Activated CD8-positive, alpha-beta memory T cell treated with anti-CD3 and anti-CD28 coated beads, Interleukin-2, amount 50 U/mL, for 1 hour (primary cell): ENCODE measurements at regions not wholly inside any gene's neighbourhood (a gene's known extent, or its start where the extent isn't known, plus 50 kb on each side); places are given as distances from the start of the nearest gene placed in this dataset.
"Not testable (repeated sequence)": the region's sequence is repeated elsewhere in the genome, so short reads cannot be mapped to it uniquely, and the experiment has no call there.

Experiments used
- DNase-seq: peaks from one replicate; pipeline ENCODE4 v3.0.0-alpha.2; 2020; ENCODE audit errors: extremely low read depth

DNA sequence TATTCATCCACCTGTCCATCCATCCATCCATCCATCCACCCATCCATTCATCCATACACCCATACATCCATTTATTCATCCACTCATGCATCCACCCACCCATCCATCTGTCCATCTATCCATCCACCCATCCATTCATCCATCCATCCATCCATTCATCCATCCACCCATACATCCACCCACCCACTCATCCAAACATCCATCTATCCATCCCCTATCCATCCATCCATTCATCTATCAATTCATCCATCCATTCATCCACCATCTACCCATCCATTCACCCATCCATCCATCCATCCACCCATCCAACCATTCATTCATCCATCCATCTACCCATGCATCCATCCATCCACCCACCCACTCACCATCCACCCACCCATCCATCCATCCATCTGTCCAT, 142.6 kb upstream of the SFSWAP start:
- DNase-seq = no peak

- no peak for DNase-seq
These were observed 140.3 kb upstream of the SFSWAP start for GRCh38 chr12:131570596-131570995.

DNA sequence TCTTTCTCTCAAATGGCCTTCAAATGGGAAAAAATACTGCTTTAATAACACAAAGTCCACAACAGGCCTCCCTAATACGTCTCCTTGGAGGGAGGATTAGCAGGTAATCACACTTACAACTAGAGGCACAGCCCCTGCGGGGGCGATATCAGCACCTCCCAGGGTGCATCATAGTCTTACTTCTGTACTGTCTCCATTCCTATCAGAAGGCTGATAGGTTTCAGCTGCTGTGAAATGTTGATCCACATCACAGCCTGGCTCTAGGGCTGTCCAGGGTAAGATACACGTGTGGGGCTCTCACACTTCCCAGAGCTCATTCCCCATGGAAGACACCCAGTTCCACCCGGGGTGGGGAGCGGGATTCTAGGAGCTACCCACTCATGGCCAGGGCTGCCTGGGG, 139.1 kb upstream of the SFSWAP start:
- DNase-seq = no peak

DNA sequence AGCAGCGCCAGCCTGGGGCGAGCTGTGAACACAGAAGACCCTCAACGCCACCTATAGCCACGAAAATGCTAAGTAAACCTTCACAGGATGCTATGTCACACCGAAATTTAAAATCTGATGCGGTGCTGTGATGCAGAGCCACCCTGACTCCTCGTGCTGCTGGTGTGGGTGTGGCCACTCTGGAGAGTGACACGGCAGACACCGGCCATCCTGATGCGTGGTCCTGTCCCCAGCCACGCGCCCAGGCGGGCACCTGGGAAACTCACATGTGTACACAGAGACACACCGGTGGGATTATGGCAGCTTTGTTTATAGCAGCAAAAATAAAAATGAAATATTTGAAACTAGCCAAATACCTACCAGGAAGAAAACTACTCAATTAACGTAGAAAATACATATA, 138.3 kb upstream of the SFSWAP start:
- no peak for DNase-seq

- DNase-seq = no peak
These were observed 137.1 kb upstream of the SFSWAP start for GRCh38 chr12:131573631-131574394.

DNA sequence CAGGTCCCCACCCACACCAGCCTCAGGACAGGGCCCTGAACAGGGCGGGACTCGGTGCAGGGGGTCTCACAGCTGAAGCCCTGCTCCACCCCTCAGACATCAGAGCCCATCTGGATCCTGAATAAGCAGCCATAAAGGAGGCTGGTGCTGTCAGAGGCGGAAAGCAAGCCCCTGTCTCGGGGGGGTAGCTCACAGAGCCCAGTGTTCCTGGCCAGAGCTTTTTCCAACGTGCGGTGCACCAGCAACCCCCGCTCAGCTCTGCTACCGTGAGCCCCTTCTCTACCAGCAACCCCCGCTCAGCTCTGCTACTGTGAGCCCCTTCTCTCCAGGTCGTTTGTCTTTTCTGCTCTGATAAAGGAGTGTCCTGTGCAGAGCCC, 136.5 kb upstream of the SFSWAP start:
- DNase-seq = no peak

GRCh38 chr12:131575371-131575770, 135.5 kb upstream of the SFSWAP start:
- no peak for DNase-seq

GRCh38 chr12:131576734-131577133, 134.2 kb upstream of the SFSWAP start:
- not testable (repeated sequence) for DNase-seq

GRCh38 chr12:131577766-131578165, 133.1 kb upstream of the SFSWAP start:
- DNase-seq = no peak

GRCh38 chr12:131578828-131579470, 131.9 kb upstream of the SFSWAP start:
- DNase-seq = no peak

- no peak for DNase-seq
These were observed 127.7 kb upstream of the SFSWAP start for GRCh38 chr12:131583090-131583712.

- no peak for DNase-seq
These were observed 124.6 kb upstream of the SFSWAP start for GRCh38 chr12:131586269-131586668.

DNA sequence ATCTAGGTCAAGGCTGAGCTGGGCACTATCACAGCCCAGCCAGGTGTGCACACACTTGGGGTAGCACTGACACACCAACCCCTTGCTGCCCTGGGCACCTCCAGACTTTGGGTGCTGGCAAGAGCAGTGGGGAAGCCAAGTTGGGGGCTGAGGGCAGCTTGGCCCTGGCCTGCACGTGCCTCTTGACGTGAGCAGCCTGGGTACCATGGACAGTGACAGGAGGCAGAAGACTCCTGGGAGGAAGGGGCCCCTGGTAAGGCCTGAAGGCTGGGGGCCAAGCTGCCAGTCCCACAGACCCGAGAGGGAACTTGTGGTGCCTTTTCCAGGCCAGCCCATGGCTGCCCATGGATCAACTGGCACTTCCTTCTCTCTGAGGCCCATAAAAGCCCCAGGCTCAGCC, 124.1 kb upstream of the SFSWAP start:
- no peak for DNase-seq

GRCh38 chr12:131587565-131587964, 123.3 kb upstream of the SFSWAP start:
- DNase-seq = no peak

- no peak for DNase-seq
These were observed 121.5 kb upstream of the SFSWAP start for GRCh38 chr12:131589221-131589897.

DNA sequence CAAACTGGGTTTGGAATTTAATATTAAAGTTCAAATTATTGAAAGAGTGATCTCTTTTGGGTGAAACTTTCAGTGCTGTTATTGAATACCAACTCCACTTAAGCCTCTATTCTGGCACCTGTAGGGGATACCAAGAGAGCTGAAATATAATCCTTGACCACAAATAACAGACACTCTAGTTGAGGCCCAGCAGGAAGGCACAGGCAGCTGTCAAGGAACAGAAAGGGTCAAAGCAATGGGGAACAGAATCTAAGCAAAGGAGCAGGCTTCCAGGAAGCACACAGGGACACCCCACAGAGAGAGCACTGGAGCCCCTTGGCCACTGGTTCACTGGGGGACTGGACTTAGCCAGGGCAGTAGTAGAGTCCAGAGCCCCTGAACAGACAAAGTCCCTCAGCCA, 120.9 kb upstream of the SFSWAP start:
- no peak for DNase-seq

- DNase-seq = no peak
These were observed 119.8 kb upstream of the SFSWAP start for GRCh38 chr12:131591136-131591535.

DNA sequence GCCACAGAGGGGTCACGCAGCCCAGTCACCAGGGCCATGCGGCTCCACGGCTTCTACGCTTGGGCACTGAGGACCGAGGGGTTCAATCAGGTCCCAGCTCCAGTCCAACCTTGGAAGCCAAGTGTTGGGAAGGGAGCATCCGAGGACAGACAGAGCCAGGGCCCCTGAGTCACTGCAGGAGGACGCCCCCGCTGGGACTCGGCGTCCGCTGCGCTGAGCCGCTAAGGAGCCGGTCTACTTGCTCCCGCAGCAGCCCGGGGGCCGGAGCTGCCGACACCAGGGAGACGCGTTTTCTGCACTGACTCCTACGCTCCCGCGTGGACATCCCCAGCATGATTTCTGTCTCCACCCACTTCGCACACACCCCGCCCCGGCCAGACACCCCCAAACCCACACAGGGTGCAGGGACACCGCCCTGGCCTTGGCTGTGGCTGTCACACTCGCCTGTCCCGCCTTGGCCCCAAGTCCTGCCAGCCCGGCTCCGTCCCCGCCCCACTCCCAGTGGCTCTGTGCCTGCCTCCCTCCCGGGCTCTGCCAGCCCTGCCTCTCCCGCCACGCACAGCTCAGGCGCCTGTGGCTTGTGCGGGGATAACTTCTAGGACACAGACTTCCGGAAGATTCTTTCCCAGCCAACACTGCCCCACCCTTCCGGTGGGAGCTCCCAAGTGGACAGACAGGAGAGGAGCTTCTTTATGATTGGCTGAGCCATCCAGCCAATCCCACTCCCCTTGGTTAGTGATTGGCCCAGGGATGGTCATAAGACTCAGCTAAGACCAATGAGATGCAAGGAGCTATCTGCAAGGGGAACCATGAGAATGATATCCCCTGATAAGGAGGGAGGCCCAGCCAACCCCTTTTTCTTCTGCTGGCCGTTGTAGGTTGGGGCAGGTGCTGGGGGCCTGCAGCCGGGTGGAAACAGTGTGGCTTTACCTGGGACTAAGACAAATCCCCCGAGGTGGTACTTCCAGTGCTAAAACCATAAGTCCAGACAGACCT, 118.9 kb upstream of the SFSWAP start:
- no peak for DNase-seq

DNA sequence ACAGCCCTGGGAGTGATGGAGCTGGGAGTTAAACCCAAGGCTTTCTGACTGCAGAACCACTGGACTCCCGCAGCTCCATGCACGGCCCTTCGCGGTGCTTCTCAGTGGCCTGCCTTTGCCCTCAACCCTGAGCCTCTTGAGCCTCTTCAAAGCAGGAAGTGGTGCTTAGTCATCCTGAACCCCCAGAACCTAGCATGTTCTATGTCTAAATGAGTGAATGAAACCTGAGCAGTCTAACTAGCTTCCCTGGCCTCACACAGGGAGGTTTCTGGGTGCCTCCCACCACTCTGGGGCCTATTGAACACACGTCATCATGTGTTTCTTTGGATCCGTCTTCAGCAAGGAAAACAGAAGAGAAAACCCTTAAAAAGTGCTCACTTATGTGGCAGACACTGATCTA, 117.9 kb upstream of the SFSWAP start:
- DNase-seq = no peak

- DNase-seq = no peak
These were observed 117.5 kb upstream of the SFSWAP start for GRCh38 chr12:131593406-131593805.

GRCh38 chr12:131596115-131596514, 114.8 kb upstream of the SFSWAP start:
- no peak for DNase-seq
